PC-3 (cell line): ENCODE measurements at regions not wholly inside any gene's neighbourhood (a gene's known extent, or its start where the extent isn't known, plus 50 kb on each side); places are given as distances from the start of the nearest gene placed in this dataset.

Experiments used
- CTCF ChIP-seq: fragments of 300-600 bp; sonication (generic); conservative IDR thresholded peaks from 2 replicates; pipeline ENCODE4 v1.5.1; 2017; ENCODE audit warnings: antibody characterized with exemption, low read depth, mild to moderate bottlenecking, low read length
- EZH2 ChIP-seq: fragments of 300-600 bp; sonication (generic); IDR thresholded peaks from one replicate; pipeline ENCODE4 v1.6.1; 2017; ENCODE audit warnings: antibody characterized with exemption, mild to moderate bottlenecking, low read length; ENCODE audit not compliant: unreplicated experiment

- TF ChIP-seq CTCF (no peak), EZH2 (no peak)
Measured at GRCh38 chr2:118580107-118580506, 267.3 kb downstream of the EN1 start.
